ENCODE measurements at regions not wholly inside any gene's neighbourhood (a gene's known extent, or its start where the extent isn't known, plus 50 kb on each side); places are given as distances from the start of the nearest gene placed in this dataset.
"Not testable (repeated sequence)": the region's sequence is repeated elsewhere in the genome, so short reads cannot be mapped to it uniquely, and the experiment has no call there.

DNA sequence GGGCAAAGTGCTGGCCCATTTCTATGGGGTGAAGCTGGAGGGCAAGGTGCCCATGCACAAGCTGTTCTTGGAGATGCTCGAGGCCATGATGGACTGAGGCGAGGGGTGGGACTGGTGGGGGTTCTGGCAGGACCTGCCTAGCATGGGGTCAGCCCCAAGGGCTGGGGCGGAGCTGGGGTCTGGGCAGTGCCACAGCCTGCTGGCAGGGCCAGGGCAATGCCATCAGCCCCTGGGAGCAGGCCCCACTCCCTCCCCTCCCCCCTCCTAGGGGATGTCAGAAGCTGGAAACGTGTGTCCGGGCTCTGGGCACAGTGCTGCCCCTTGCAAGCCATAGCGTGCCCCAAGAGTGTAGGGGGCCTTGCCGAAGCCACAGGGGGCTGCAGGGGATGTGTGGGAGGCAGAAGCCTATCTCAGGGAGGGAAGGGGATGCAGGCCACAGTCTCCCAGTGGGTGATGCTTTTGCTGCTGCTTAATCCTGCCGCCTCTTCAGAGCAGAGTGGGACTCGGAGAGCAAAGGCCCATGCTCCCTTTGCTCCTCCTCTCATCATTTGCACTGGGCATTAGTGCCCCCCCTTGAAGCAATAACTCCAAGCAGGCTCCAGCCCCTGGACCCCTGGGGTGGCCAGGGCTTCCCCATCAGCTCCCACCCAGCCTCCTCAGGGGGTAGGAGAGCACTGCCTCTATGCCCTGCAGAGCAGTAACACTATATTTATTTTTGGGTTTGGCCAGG lies 85.2 kb downstream of the MRPL57 start:
- not testable (repeated sequence) for DNase-seq (ENCODE audit: low spot score)

DNA sequence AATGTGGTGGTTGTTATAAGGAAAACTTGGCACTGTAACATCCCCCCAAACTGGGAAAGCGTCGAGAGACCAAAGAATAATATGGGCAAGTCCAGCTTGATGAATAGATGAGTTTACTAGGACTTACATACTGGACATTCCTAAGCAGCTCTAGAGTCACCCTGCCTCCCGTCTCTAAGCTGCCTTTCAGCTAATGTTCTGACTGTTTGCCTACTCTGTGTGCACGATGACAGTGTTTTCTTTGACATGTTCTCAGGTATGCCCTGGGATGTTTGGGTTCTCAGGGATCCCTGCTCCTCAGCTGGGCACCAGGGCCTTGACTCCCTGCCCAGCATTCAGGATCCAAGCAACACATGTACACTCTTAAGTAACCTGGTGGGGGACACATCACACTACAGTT lies 87.5 kb downstream of the MRPL57 start:
- not testable (repeated sequence) for DNase-seq (ENCODE audit: low spot score)

DNA sequence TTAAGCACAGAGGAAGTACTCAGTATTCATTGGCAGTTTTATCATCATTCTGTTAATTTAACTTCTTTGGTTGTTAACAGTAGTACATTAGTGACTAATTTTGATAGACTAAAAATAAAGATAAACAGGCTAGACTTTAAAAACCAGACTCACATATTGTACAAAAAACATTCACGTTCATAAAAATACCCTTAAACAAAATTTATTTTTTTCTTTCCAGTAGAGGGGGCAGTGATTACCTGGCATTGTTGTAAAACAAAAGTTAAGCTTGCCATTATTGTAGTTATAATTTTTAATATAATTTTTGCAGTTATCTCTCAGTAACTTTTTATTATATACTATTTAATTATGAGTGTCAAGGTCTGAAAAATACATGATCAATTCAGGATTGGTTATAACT lies 92.0 kb downstream of the MRPL57 start:
- not testable (repeated sequence) for DNase-seq (ENCODE audit: low spot score)

DNA sequence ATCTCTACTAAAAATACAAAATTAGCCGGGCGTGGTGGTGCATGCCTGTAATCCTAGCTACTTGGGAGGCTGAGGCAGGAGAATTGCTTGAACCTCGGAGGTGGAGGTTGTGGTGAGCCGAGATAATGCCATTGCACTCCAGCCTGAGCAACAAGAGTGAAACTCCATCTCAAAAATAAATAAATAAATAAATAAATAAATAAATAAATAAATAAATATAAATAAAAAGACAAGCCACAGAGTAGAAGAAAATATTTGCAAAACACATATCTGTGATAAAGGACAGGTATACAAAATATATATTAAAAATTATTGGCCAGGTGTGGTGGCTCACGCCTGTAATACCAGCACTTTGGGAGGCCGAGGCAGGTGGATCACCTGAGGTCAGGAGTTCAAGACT lies 96.0 kb downstream of the MRPL57 start:
- DNase-seq (ENCODE audit: low spot score): not testable (repeated sequence)

DNA sequence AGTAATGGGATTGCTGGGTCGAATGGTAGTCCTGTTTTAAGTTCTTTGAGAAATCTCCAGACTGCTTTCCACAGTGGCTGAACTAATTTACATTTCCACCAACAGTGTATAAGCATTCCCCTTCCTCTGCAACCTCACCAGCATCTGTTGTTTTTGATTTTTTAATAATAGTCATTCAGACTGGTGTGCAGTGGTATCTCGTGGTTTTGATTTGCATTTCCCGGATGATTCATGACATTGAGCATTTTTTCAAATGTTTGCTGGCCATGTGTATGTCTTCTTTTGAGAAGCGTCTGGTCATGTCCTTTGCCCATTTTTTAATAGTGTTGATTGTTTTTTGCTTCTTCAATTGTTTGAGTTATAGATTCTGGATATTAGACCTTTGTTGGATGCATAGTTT lies 98.0 kb downstream of the MRPL57 start:
- DNase-seq (ENCODE audit: low spot score): not testable (repeated sequence)

DNA sequence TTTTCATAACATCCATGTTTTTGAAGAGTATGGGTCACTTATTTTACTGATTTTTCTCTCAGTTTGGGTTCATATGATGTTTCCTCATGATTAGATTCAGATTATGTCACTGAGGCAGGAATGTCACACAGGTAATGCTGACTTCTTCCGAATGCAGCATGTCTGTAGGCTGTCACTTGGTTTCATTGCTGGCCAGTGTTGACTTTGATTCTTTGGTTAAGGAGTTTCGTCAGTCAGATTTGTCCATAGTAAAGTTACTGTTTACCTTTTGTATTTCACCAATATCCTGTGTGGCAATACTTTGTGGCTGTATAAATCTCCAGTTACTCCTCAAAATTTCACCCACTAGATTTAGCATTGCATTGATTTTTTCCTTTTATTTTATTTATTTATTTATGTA lies 105.6 kb downstream of the MRPL57 start:
- DNase-seq (ENCODE audit: low spot score): no peak

DNA sequence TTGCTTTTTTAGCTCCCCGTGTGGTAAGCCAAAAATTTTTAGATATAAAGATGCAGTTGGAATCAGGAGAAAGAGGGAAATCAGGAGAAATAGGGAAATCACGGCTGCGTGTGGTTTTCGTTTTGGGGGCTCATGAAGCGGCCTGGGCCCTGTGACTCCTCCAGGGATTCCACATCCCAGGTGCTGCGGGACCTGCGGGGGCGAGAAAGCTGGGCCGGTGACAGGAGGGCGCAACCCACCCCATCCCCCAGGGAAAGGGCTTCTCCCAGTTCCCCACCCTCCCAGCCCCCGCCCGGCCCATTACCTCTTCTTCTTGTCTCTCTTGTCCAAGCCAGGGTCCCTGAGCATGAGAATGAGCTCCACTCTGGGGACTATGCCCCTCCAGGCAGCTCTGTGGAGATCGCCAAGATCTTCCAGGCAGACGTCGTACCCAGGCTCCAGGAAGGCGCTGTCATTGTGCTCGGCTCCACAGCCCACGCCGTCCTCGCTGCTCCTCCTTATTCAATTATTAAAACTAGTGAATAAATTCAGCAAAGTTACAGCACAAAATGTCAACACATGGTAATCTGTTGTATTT lies 111.0 kb downstream of the MRPL57 start:
- DNase-seq (ENCODE audit: low spot score): no peak

DNA sequence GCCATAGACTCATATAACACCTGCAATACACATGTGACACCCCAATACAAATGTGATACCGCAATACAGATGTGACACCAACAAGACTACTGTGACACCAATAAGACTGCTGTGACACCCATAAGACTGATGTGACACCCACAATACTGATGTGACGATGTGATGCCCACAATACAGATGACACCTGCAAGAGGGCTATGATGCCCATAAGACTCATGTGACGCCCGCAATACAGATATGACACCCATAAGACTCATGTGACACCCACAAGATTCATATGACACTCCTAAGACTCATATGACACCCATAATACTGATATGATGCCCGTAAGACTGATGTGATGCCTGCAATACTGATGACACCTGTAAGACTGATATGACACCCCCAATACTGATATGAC lies 113.0 kb downstream of the MRPL57 start:
- no peak for DNase-seq (ENCODE audit: low spot score)

DNA sequence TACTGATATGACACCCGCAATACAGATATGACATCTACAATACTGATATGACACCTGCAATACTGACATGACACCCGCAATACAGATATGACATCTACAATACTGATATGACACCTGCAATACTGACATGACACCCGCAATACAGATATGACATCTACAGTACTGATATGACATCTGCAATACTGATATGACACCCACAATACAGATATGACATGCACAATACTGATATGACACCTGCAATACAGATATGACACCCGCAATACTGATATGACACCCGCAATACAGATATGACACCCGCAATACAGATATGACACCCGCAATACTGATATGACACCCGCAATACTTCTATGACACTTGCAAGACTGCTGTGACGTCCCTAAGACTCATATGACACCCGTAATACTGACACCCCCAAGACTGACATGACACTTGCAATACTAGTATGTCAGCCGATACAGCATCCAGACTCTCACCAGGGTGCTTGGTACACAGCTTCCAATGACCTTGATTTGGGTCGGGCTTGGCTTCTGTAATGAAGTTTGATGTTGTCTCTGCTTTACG lies 114.1 kb downstream of the MRPL57 start:
- not testable (repeated sequence) for DNase-seq (ENCODE audit: low spot score)

DNA sequence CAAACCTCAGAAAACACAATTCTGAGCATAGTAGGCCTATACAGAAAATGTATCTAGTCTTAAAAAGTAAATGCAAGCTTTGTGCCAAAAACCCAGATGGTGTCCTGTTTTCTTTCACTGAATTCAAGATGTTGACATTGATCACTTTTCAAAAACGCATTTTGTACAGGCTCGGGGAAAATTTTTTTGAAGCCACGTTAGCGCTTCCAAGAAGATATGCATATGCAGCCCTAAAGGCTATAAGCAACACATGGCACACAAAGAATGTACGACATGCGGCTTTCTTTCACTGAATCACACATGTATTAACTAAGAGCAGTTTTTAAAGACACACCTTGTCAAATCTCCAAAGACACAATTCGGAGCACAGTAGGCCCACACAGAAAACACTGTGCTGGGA lies 115.4 kb downstream of the MRPL57 start:
- no peak for DNase-seq (ENCODE audit: low spot score)

DNA sequence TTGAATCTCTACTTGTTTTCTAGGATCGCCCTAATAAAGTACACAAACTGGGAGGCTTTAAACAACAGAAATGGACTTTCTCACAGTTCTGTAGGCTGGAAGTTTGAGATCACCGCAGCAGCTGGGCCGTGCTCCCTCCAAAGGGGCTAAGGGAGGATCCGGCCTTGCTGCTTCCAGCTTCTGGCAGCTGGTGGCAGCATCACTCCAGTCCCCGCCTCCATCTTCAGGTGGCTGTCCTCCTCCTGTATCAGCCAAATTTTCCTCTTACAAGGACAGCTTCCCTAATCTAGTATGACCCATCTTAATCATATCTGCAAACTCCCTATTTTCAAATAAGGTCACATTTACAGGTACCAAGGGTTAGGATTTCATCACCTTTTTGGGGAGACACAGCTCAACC lies 120.5 kb downstream of the MRPL57 start:
- not testable (repeated sequence) for DNase-seq (ENCODE audit: low spot score)

DNA sequence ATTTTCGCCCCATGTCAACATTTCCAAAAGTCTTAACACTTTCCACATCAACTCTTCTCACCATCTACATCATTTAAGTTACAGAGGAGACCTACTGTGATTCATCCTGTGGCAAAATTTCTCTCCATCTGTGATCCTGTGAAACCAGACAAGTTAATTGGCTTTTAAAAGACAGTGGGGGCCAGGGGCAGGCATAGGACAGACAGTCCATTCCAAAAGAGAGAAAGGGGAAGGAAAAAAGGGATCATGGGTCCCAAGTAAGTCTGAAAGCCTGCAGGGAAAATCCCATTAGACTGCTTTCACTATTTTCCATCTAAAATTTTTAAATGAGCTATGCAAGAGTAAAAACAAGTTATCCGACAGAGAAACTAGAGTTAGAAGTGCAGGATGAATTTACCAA lies 121.0 kb downstream of the MRPL57 start:
- DNase-seq (ENCODE audit: low spot score): no peak

DNA sequence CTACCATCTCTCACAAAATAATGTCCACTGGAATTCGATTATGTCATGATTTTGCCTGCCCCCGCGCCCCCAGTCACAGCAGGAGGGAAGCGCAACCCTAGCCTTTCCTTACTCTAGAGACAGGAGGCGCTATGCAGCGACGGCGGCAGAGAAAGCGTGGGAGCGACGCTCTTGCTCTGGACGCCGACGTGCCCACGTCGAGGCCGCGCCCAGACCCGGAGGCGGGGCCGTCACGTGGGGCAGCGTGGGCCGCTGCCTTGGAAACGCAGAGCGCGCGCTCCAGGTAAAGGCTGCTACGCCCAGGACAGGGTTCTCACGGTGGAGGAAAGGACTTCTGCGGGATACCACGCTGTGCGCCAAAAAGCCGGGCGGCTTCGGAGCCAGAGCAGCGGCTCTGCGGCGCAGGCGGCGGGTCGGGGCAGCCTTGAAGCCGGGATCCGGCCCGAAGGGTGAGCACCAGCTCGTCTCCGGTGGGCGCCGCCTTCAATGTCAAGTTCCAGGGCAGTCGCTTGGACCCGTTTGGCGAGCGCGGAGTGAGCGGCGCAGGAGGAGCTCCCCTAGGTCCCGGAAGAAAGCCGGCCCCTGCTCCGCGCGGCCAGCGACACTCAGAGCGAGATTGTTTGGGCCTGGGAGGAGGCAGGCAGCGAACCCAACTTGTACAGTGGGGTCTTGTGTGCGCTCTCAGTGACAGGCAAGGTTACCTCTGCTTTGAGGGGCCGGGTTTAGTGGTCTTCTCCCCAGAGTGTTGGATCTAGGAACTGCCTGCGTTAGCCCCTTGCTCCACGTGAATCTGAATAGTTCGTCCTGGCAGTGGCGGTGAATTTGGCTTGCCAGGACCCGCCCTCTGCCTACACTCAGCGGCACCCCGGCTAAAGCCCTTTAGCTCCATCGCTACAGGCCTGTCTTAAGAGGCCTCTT lies 121.7 kb downstream of the MRPL57 start:
- peak; percentile 93 for DNase-seq (ENCODE audit: low spot score)

DNA sequence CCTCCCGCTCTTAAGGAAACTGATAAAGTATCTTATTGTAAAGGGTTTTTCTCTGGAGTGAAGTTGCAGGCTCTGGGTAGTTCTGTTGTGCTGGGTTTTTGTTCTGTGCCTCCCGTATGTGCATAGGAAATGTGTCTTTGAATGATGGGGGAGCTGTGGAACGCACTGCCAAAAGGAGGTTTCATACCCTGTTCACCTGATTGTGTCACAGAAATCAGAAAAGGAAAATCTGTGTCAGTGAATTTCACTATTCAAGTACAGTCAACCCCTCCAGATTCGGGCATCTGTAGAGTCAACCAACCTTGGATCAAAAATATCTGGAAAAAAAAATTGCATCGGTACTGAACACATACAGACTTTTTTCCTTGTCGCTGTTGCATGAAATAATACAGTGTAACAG lies 127.8 kb downstream of the MRPL57 start:
- no peak for DNase-seq (ENCODE audit: low spot score)

DNA sequence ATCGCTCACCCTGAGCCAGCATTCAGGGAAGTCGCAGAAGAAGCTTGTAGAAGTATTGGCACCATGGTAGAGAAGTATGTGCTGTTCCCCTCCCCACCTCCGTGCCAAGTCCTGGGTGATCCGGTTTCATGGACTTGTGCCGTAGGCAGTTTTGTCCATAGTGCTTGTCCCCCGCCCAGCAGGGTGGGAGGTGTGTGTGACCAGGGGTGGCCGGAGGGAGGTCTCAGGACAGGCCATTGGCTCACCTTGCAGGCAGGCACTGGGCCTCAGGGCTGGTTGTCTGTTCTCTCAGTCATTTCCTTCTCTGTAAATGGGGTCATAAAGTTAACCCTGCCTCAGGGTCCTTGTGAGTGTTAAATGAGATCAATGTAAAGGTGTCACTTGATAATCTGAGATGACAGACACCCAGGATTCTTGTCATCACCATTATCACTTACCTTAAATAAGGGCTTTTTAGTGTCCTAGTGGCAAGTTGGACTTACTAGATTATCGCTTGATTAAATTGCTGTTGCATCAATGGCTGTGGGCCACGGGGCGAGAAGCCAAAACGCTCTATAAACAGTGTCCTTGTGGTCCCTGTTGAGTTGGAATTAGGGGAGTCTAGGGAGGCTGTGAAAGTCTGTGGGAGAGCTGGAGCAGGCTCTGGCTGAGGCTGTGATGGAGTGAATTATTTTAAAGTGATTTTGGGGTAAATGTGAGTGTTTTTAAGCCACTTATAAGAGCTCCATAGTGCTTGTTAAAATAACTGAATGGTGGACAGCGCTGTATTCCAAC lies 130.0 kb downstream of the MRPL57 start:
- not testable (repeated sequence) for DNase-seq (ENCODE audit: low spot score)

DNA sequence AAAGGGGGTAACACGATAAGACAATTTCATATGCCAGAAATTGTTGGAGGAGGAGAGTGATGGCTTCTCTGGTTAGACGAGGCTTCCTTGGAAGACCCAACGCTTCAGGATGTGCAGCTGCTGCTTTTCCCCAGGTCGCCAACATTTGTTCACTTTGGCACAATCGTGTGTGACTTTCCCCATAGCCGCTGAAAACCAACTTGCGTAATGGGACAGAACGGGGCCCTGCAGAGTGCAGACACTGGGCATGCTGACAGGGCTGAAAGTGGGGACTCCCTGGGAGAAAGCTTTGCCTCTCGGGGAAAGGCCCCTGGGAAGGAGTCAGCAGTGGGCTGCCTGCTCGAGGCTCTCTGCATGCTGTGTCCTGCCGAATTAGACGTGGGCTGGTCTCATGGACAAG lies 130.7 kb downstream of the MRPL57 start:
- not testable (repeated sequence) for DNase-seq (ENCODE audit: low spot score)

DNA sequence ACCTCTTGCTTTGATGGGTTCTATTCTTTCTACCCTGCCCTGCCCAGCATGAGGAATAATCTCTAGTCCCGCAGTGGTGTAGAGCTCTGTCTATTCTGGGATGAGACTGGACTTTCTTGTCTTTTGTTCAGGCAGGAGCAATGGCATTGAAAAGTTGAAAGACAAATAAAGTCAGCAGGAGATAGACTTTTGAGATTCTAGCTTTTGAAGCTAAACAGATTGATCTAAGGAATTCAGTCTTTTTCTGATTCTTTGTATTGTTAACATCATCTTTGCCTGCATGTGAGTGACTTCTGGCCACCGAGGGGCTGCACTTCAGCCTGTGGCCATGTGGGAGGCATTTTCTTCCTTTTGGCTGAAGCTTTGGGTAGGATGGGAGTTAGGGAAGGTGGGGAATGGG lies 132.4 kb downstream of the MRPL57 start:
- no peak for DNase-seq (ENCODE audit: low spot score)

DNA sequence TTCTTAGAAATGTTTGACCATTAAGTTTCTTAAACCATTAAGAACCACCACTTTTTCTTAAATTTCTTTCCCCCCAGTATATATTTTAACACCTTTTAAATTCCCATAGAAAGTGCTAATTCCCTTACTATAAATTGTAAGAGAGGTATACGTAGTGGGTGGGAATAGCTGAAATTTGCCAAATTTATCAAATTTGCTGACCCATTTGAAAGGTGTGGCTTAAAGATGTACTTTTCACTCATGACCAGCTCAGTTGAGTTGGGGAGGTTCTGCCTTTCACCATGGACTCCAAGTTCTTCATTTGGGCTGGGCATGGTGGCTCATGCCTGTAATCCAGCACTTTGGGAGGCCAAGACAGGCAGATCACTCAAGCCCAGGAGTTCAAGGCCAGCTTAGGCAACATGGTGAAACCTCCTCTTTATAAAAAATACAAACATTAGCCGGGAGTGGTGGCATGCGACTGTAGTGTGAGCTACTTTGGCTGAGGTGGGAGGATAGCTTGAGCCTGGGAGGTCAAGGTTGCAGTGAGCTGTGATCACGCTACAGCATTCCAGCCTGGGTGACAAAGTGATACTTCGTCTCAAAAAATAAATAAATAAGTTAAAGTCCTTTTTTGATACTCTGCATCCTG lies 133.2 kb downstream of the MRPL57 start:
- no peak for DNase-seq (ENCODE audit: low spot score)

DNA sequence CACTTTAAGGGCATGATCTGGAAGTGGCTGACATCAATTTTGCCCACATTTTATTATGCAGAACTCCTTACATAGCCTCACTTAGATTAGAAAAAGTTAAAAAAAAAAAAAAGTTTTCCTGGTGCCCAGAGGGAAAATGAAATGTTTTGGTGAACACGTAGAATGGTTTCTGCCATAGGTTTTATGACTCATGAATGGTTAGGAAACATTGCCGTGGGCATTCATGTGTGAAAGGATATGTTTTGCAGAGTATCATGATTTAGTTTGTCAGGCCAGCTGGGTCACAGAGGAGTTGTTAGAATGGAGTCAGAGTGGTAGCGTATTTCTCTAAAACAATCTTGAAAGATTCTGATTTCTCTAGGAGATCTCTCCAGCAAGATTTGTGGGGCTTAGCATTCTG lies 133.8 kb downstream of the MRPL57 start:
- no peak for DNase-seq (ENCODE audit: low spot score)

DNA sequence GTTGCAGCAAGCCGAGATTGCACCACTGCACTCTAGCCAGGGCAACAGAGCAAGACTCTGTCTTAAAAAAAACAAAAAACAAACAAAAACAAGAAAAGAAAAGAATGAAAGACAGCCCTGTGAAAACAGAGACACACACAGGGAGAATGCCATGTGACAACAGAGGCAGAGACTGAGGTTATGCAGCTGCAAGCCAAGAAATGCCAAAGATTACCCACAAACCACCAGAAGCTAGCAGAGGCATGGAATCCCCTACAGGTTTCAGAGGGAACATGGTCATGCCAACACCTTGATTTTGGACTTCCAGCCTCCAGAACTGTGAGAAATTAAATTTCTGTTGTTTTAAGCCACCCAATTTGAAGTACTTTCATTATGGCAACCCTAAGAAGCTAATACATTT lies 138.5 kb downstream of the MRPL57 start:
- DNase-seq (ENCODE audit: low spot score): not testable (repeated sequence)

DNA sequence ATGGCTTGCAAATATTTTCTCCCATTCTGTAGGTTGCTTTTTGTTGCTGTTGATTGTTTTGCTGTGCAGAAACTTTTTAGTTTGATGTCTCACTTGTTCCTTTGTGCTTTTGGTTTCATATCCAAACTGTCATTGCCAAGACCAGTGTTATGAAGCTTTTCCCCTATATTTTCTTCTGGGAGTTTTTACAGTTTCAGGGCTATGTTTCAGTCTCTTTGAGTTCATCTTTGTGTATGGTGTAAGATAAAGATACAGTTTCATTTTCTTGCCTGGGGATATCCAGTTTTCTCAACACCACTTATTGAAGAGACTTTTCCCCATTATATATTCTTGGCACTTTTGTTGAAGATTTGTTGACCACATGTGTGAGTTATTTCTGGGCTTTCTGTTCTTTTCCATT lies 139.9 kb downstream of the MRPL57 start:
- DNase-seq (ENCODE audit: low spot score): no peak

All from germinal center (tissue), 1 donor.